ENCODE measurements at regions not wholly inside any gene's neighbourhood (a gene's known extent, or its start where the extent isn't known, plus 50 kb on each side); places are given as distances from the start of the nearest gene placed in this dataset.
"Not testable (repeated sequence)": the region's sequence is repeated elsewhere in the genome, so short reads cannot be mapped to it uniquely, and the experiment has no call there.

DNA sequence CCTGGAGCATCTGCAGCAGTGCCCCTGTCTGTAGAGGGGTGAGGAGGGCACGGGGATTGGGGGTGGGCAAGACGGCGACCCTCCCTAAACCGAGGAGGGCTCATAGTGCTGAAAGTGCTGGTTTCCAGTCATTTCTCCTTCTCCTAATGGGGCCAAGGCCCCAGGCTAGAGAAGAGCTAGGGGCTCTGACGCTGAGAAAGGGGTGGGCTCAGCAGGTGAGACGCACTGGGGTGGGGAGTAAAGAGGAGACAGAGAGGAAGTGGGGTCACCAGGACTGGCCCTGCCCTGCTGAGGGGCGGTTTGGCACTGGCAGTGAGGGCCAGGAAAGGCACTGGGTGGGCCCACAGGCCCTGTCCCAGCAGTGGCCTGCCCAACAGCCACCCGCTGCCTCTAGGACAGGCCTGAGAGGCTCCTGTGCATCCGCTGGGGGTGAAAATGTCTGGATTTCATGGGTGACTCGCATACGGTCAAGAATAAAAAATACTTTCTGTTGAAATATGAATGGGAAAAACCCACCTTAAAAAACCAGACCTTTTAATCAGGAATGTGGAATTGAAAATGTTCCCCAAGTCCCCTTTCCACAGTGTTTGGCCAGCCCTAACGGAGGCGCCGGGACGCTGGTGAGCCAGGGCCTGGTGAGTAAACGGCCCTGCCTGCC is 122.4 kb upstream of the SMURF2 start:
- DNase-seq (ENCODE audit: low spot score) = no peak

DNA sequence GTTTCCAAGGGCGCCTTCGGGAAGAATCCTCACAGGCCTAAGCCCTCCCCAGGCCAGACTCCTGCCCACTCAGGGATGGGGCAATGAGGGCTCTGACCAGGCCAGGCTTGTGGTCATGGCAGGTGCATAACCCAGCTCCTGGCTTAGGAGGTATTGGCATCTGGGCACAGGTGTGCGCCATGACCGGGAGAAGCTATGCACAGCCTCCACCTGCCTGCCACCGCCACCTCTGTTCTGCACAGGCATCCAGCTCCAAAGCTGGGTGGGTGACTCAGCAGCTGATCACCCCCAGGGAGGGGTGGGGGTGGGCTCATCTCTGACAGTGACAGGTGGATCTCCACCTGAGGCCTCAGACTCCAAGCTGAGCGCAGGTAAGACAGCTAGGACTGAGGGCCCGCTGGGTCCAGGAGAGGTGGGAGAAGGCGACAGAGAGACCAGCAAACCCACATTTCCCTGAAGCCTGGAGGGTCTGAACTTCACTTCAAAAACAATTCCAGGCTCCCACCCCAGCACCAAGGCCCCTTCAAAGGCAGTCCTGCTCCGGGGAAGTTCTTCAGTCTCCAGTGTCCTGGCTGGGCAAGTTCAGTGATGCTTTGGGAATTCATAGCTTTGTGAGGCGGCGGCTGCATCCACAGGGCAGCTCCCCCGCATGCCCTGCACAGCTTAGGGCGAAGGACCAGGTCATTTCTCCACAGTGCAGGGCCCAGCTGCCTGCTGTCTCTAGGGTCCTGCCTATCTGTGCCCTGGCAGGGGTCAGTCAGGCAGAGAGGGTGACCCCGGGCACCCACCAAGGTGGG is 121.6 kb upstream of the SMURF2 start:
- DNase-seq (ENCODE audit: low spot score) = no peak

DNA sequence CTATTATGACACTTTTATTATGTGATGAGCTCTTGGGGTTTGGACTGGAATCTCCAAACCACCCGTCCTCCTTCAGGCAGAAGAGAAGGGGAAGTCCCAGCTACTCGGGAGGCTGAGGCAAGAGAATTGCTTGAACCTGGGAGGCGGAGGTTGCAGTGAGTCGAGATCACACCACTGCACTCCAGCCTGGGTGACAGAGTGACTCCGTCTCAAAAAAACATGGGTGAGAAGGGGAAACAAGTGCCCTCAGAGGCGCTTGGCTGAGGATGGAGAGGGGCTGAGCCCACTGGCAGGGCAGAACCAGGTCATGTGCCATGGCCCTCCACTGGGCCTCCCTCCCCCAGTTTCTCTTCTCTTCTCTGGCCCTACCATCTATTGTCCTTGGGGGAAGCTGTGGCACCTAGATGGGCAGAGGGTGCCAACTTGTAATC is 120.9 kb upstream of the SMURF2 start:
- DNase-seq (ENCODE audit: low spot score) = no peak

DNA sequence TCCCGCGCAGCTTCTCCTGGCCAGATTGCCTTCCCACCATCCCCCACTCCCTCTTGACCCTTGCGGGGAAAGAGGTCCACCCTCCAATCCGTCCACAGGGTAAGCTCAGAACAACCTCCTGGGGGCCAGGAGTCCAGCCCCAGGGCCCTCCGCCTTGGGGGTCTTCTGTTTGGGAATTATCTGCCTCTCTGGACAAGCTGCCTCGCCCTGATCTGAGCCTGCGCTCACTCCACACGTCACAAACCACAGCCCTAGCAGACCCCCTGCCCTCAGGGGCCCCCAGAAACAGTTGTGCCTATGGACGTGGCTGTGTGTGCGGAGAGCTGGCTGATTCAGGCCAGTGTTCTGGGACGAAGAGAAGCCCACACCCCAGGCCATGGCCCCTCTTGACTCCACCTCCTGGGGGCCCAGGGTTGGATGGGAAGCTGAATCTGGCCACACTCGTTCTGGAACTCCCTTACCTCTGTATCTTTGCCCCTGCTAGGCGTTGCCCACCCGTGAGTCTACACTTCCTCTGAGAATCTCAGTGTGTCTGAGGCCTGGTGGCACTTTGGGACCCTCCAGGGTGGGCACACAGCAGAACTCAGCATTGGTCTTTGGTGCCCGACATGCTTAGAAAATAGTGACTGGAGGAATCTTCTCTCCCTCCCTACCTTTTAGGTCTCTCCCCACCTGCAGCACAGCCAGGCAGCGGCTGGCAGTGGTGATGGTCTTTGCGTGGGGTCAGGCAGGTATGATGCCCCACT is 119.9 kb upstream of the SMURF2 start:
- no peak for DNase-seq (ENCODE audit: low spot score)

DNA sequence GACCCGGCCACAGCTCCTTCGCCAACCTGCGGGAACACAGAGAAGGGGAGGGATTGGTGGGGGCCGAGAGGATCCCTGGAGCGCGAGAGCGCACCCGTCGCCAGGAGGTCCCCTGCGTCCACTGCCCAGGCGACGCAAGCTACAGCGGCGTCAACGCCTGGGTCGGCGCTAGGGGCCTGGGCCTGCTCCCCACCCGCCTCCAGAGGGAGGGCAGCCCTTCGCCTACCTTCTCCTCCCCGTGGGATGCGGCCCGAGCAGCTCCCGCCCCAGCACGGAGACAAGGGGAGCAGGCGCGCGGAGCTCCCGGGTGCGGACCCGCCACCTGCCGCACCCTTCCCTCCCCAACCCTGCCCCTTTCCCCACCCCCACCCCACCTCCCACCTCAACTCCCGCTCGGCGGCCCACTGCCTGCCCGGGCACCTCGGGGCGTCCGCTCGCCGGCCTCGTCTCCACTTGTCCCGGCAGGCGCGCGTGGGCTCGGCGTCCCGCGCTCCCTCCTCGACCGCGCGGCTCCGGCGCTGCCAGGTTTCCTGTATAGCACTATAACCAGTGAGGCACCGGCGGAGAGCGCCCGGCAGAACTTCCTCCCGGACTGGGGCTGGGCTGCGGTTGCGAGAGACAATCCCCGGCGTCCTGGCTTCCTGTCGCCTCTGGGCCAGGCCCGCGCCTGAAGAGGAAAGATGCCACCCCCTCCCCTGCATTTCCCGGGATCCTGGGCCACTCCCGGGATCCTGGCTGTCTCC is 119.1 kb upstream of the SMURF2 start:
- DNase-seq (ENCODE audit: low spot score) = no peak

DNA sequence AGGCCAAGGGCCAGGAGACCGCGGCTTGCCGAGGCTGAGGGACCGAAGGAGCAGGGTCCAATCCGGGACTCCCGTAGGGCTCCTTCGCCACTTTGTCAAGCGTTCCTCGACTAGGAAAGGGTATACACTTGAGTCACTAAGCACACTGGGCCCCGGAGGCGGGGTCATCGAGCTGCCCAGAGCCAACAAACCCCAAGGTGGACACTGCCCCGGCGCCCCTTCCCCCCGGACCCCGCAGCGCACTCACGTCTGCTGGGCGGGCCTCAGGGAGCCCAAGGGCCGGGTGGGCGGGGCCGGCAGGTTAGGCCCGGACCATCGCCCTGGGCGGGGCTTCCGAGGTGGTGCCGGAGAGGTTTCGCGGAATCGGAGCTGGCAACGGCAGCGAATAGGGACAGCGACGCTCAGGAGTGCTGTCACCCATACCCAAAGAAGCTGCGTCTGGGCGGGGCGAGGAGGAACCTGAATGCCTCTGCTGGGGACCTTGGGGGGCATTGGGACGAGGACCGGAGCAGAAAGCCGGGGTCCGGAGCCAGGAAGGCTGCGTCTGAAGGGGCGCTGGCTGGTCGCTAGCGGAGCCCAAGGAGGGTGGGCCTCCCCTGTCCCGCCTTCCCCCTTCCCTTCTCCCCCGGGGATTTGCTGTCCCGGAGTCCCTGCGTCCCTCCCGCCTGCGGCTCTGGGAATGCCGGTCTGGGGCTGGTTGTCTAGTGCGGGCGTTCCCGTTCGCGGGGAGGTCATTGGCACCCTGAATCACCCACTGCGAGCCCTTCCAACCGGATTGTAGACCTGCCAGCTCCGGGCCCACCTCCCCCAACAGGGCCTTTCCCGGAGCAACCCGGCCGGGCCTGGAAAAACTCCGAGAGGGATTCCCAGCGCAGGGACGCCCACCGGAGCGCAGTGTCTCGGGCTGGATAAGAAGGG is 118.2 kb upstream of the SMURF2 start:
- no peak for DNase-seq (ENCODE audit: low spot score)

DNA sequence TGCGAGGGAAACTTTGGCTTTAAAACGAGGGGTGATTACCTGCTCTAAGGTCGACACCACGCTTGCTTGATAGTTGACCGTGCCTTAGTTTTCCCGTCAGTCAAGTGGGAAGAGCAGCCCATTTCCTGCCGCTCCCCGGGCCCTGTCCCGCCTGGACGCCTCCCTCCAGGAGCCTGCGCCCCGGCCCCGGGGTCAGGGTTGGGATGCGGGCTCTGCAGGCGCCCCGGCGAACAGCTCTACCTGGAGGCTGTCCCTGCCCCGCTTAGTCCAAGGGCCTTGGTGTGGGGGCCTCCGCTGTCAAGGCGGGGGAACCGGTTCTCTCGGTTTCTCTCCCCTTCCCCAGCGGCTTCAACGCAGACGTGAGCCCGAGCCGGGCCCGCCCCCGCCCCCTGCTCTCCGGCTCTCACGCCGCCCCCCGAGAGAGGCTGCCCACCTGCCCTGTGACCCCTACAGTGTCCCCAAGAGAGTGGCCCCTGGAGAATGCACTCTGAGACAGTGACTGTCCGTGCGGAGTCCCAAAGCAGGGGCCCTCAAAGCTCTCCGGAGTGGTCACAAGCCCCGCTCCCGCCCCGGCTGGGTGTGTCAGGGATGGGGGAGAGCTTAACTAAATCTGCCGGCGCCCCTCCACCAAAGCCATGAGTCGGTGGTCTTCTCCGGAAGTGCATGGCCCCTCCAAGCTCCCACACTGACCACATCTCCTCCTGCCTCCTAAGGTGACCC is 117.4 kb upstream of the SMURF2 start:
- no peak for DNase-seq (ENCODE audit: low spot score)

DNA sequence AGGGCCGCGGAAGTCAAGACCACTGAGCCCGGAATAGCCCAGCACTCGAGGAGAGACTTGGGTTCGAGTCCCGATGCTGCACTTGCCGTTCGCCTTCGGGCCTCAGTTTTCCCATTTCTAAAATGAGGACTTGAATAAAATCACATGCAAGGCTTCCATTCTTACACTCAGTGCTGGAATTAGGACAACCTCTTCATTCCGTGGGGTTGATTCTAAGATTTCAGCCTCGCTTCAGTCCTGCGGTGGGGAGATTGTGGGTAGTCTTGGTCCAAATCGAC is 116.9 kb upstream of the SMURF2 start:
- not testable (repeated sequence) for DNase-seq (ENCODE audit: low spot score)

DNA sequence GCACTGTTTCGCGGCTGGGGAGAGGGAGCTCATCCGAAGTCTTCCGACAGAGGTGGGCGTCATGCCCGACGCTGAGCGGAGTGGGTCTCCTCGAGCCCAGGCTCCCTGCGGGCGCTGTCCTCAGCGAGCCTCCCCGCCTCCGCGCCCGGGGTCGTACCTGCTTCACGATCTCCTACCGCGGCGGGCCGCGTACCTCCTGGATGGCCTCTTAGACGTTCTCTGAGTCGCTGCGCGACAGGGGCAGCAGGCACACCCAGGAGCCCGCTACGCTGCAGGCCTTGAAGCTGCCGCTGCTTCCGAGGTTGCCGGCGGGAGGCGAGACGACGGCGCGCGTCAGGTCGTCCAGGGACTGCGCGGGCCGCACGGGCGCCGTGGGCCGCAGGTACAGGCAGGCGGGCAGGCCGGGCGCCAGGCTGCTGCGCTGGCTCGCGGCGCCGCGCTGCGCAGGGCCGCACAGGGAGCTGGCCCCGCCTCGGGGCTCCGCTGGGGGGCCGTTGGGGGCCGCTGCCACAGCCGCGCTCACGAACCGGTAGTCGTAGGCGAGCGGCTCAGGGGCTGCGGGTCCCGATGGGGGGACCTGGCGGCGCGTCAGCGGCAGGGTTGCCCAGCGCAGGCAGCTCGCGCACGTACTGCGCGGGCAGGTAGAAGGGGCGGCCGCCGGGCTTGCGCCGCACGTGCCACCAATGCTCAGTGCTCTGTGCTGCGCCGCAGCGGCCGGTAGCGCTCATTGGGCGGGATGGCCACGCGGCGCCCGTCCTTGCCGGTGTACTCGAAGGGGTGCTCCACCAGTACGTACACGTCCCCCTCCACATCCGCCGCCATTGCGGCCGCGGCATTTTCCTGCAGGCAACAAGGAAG is 116.4 kb upstream of the SMURF2 start:
- no peak for DNase-seq (ENCODE audit: low spot score)

DNA sequence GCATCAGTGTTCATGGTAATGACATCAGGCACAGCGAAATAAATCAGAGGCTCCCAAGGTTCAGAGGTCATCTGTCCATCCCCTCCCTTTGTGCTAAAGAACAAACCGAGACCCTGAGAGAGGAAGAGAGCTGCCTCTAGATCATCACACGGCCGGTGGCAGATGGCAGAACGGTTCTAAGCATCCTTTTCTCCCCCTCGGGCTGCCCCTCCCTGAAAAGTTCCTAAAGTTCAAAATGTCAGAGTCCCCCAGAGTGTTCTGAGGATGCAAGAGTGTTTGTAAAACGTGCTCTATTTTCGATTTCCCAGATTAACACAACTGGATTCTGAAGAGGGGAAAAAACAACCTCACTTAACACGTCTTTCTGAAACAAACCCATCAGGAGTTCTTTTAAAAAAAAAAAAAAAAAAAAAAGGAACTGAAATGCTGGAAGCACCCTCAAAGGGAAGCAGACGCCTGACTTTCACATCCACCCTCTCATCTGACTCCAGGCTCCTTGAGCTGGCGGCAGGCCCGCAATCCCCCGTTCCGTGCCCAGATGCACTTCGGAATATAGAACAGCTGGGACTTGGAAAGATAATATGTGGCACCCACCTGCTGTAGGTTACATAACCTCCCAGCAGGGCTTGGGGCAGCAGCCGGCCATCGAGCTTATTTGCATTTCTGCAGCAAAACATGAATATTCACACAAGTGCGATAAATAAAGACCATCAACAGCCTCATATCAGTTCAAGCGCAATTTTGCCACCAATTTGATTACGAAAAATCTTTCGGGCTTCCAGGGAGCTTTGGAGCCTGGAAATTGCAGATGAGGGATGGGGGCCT is 115.5 kb upstream of the SMURF2 start:
- DNase-seq (ENCODE audit: low spot score) = no peak

DNA sequence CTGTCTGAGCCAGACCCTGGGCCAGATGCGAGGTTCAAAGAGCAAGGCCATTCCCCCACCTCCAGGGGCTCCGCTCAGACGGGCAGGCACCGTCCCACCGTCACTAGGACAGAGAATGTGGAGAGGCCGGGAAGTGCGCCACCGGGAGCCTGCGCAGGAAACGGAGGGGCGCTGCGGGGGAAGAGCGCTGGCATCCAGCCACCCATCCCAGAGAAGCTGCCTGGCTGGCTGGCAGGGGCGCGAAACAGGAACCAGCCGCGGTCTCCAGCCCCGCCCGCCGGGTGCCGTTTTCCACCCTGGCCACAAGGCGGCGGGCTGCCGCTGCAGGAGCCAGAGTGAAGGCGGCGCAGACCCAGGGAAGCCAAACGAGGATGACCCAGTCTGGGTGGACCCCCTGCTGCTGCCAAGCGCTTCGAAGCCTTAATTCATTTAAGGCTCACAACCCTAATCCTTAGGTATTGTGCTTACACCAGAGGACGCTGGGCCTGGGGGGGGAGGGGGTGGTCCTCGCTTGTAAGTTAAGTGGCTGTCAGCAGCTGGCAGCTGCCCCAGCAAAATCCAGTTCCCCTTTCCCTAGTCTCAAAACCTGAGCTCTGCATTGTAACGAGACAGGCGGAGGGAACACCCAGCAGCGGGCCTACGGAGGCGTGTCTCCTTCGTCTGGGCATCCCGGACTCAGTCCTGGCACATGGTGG is 114.8 kb upstream of the SMURF2 start:
- DNase-seq (ENCODE audit: low spot score) = peak; percentile 40

DNA sequence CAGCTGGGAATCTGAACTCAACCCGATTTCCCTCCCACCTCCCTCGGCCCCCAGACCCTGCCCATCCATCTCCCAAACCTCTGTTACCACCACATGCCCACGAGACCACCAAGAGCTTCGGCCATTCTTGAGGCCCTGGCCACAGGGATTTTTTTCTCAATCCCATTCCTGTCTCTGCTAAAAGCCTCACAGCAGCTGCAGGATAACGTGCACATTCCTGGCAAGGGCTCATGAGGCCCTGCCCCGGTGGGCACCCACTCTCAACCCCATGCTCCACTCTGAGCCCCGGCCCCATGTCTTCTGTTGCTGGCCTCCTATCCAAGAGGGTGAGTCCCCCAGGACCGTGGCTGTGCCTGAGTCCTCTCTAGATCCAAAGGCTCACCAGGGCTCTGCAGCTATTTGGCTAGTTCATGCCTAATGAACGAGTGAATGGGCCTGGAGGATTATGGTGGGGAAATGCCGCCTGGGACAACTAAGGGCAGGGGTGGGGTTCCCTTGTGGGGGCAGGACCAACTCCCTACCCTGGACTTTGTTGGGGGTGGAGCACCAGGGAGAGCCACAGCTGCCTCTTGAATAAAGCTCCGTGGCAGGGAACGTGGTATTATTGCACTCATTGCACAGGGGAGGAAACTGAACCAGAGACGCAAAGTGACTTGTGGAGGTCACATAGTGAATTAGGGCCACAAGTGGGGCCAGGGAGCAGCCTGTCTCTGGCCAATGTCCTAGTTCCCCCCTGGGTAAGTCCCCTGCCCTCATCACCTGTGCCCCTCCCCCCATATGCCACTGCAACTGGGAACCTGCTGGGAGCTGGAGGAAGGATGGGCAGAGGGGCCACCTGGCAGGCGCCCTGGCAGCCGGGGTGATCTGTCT is 113.8 kb upstream of the SMURF2 start:
- no peak for DNase-seq (ENCODE audit: low spot score)

DNA sequence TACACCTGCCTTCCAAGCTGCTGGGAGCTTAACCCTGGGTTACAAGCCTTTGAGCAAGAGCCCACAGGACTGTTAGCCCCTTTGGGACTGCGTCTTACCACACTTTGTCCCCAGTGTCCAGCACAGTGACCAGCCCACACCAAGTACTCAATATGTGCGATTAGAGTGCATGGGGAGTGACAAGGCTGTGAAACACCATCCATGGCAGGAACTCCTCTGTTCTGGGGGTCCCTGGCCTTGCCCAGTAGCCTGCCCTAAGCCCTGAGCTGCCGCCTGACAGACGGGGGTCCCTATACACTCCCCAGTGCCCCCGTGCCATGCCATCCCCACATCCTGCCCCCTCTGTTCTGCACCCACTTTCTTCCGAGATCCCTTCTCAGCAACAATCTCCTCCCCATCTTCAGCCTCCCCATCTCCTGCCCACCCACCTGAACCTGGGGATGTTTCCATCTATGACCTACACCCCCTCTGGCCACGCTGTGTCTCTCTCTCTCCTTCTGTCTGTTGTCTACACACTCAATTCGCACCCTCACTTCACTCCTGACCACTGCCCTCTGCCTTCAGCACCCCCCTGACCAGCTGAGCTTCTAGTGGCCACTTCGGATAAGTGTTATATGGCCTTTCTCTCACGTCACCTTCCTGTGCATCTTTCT is 112.9 kb upstream of the SMURF2 start:
- DNase-seq (ENCODE audit: low spot score) = no peak

DNA sequence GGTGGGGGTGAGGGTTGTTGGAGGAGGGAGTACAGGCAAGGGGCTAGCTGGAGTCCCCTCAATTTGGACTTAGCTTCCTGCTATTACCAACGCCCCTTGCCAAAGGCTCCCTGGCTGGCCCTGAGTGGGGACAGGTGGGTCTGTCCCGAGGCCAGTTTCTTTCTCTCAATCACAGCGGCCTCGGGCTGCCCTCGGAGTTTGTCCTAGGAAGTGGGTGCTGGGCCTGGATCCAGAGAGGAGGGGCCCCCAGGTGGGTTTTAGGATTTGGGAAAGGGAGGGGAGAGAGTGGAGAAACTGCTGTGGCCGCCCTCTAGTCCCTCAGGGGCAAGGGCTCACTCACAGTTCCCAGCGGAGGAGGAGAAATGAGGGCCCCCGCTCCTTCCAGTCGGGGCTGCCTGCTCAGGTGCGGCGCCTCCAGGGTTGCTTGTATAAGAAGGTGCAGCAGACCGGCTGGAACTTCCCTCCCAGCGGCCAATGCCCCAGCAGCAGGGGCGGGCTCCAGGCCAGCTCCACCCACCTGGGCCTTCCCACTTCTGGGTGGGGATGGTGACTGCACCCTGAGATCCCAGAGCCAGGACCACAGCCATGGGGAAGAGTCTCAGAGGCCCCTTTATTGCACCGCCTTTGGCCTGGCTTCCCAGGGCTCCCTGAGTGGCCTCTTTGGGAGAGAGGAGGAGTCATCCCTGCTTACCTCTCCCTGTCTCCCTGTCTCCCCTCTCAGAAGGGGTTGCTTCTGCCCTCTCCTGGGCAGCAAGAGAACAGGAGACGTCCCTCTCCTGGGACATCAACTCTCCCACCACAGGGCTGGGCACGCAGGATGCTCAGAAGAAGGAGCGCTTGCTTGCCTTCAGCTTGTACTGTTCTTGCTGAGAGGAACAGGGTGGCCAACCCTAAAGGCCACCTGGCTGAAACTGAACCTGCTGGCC is 112.0 kb upstream of the SMURF2 start:
- DNase-seq (ENCODE audit: low spot score) = peak; percentile 62

DNA sequence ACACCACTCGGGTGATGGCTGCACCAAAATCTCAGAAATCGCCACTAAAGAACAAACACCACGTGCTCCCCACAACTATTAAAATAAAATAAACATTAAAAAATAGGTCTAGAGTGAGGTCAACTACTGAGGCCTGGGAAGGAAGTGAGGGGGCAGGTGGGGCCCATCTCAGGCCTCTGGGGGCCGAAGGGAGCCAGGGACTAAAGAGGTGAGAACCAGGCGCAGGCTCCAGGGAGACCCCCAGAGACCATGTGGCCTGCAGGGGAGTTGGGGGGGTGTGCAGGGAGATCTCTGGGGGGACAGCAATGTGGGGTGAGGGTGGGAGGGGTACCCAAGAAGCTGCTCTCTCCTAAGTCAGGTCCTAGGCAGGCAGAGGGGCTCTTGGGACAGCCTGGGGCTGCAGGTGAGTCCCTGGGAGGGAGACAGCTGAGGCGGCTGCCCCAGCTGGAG is 111.3 kb upstream of the SMURF2 start:
- no peak for DNase-seq (ENCODE audit: low spot score)

Data from A172 (cell line).